Peyer's patch (tissue), 4 donors: ENCODE measurements at regions not wholly inside any gene's neighbourhood (a gene's known extent, or its start where the extent isn't known, plus 50 kb on each side); places are given as distances from the start of the nearest gene placed in this dataset.

Experiments used
- CTCF ChIP-seq, 6 experiments: fragments of 450-650 bp in 4 of 6; fragments of 200-600 bp in 2 of 6; sonication (generic) in 1 of 6; IDR thresholded peaks; one replicate each; pipeline ENCODE4 v1.5.1; 2017 to 2019; ENCODE audit warnings: antibody characterized with exemption in 6 of 6, mild to moderate bottlenecking in 3 of 6, moderate library complexity in 1 of 6
- POLR2A ChIP-seq, 2 donors: fragments of 450-650 bp; IDR thresholded peaks; one replicate each; pipeline ENCODE4 v1.5.1; 2017; ENCODE audit warnings: antibody characterized with exemption in 2 of 2, mild to moderate bottlenecking in 2 of 2, moderate library complexity in 2 of 2

GRCh38 chr6:19297880-19298279 is 539.3 kb upstream of the ID4 start:
- TF ChIP-seq POLR2A (IDR thresholded peaks at IDR 0.05) (no peak), CTCF (IDR thresholded peaks at IDR 0.05) (no peak)
